Brain microvascular endothelial cell (primary cell): ENCODE measurements at regions not wholly inside any gene's neighbourhood (a gene's known extent, or its start where the extent isn't known, plus 50 kb on each side); places are given as distances from the start of the nearest gene placed in this dataset.
"Not testable (repeated sequence)": the region's sequence is repeated elsewhere in the genome, so short reads cannot be mapped to it uniquely, and the experiment has no call there.

Source experiments
- DNase-seq: peaks from one replicate; pipeline ENCODE4 v3.0.0-alpha.2; 2020
- H3K27ac ChIP-seq: fragments of 250-450 bp; sonication (Bioruptor Pico); 2 replicates; pipeline ENCODE4 v1.5.1; 2020; ENCODE audit warnings: mild to moderate bottlenecking, moderate library complexity
- H3K27me3 ChIP-seq: fragments of 250-450 bp; sonication (Bioruptor Pico); replicated peaks from 2 replicates; pipeline ENCODE4 v1.5.1; 2020; ENCODE audit warnings: mild to moderate bottlenecking
- H3K36me3 ChIP-seq: fragments of 250-450 bp; sonication (Bioruptor Pico); replicated peaks from 2 replicates; pipeline ENCODE4 v1.5.1; 2020; ENCODE audit warnings: mild to moderate bottlenecking
- H3K4me3 ChIP-seq: 2 replicates; pipeline ENCODE4 v1.5.1; 2011; ENCODE audit warnings: low read depth, mild to moderate bottlenecking, control low read depth, low read length, moderate library complexity
- CTCF ChIP-seq: IDR thresholded peaks from 2 replicates; pipeline ENCODE4 v1.5.1; 2011; ENCODE audit warnings: low read depth, mild to moderate bottlenecking, moderate library complexity, low read length, control low read depth, inconsistent platforms; ENCODE audit errors: missing control alignments
- in situ Hi-C: cut with HindIII; loops from 2 replicates; pipeline ENCODE4 v1.10.0; 2017; ENCODE audit warnings: low sequenced_read_pairs, low pct_ligation_motif_present

- H3K4me3 ChIP-seq, result no peak overlapping the region
- no peak overlapping the region for H3K27ac ChIP-seq
- H3K36me3 ChIP-seq, result no peaks in the 10 kb centered on the region
- DNase-seq, result no peak
- in situ Hi-C loops, result no loop called here
- no peaks in the 10 kb centered on the region for H3K27me3 ChIP-seq
- no peak for TF ChIP-seq CTCF
Observed at GRCh38 chr21:38903690-38904139, 98.0 kb downstream of the ETS2 start.

- no peak for DNase-seq
- H3K27ac ChIP-seq, result no peak overlapping the region
- in situ Hi-C loops, result no loop called here
- H3K4me3 ChIP-seq, result no peak overlapping the region
- H3K36me3 ChIP-seq, result no peaks in the 10 kb centered on the region
- no peaks in the 10 kb centered on the region for H3K27me3 ChIP-seq
- no peak for TF ChIP-seq CTCF
Observed at GRCh38 chr21:38902608-38903445, 97.1 kb downstream of the ETS2 start.

- no peak overlapping the region for H3K4me3 ChIP-seq
- no peak for TF ChIP-seq CTCF
- H3K27ac ChIP-seq, result no peak overlapping the region
- no peak for DNase-seq
- no peaks in the 10 kb centered on the region for H3K36me3 ChIP-seq
- no peaks in the 10 kb centered on the region for H3K27me3 ChIP-seq
- in situ Hi-C loops, result no loop called here
Observed at GRCh38 chr21:38900499-38900898, 94.8 kb downstream of the ETS2 start.

- DNase-seq, H3K27me3 ChIP-seq, H3K27ac ChIP-seq, in situ Hi-C loops, H3K4me3 ChIP-seq, H3K36me3 ChIP-seq: not testable (repeated sequence)
Observed at GRCh38 chr21:38899985-38900384, 94.3 kb downstream of the ETS2 start.

- no peaks in the 10 kb centered on the region for H3K36me3 ChIP-seq
- no peak for DNase-seq
- no peaks in the 10 kb centered on the region for H3K27me3 ChIP-seq
- H3K4me3 ChIP-seq, result no peak overlapping the region
- in situ Hi-C loops, result no loop called here
- no peak overlapping the region for H3K27ac ChIP-seq
- TF ChIP-seq CTCF, result no peak
Observed at GRCh38 chr21:38899277-38899947, 93.7 kb downstream of the ETS2 start.

GRCh38 chr21:38898422-38899096 lies 92.8 kb downstream of the ETS2 start:
- Histone ChIP-seq H3K27me3 (no peaks in the 10 kb centered on the region), H3K27ac (no peak overlapping the region), H3K36me3 (no peaks in the 10 kb centered on the region), H3K4me3 (no peak overlapping the region)
- no peak for TF ChIP-seq CTCF
- DNase-seq, result no peak
- in situ Hi-C loops, result no loop called here
